HepG2 (cell line): ENCODE measurements at regions not wholly inside any gene's neighbourhood (a gene's known extent, or its start where the extent isn't known, plus 50 kb on each side); places are given as distances from the start of the nearest gene placed in this dataset.

Experiments used
- ATAC-seq: fragments of 200-7000 bp; cut with Tn5 transposase; 3 replicates; pipeline ENCODE4 v1.9.1; 2020; ENCODE audit warnings: mild to moderate bottlenecking, moderate library complexity
- BruUV-seq: library from RNA; stranded (reverse); fragments of 400-500 nt; replicated peaks from 2 replicates; lab custom pipeline; 2021; lab: Mats Ljungman, UMichigan
- CTCF ChIA-PET: fragments of 300-600 bp; formaldehyde crosslinking; extraction: SDS; loops from one replicate; lab custom pipeline; 2021; ENCODE audit warnings: low total read pairs, inconsistent platforms, low intra/inter-chr PET ratio; lab: Yijun Ruan, JAX
- POLR2A ChIA-PET: fragments of 350-600 bp; sonication (Branson Sonifier 250); formaldehyde crosslinking; loops from one replicate; lab custom pipeline; 2020; ENCODE audit warnings: antibody characterized with exemption, inconsistent platforms; lab: Yijun Ruan, JAX
- DNase-seq: peaks from one replicate; pipeline ENCODE4 v3.0.0-alpha.2; 2015; ENCODE audit warnings: low spot score
- FAIRE-seq: peaks from 3 replicates; lab custom pipeline; 2011; peaks lifted over from hg19 to GRCh38; lab: Jason Lieb, UNC
- H2AFZ ChIP-seq: one replicate; pipeline ENCODE4 v1.6.1; 2011; ENCODE audit warnings: low read length, inconsistent platforms
- H3K27ac ChIP-seq: fragments of 300-600 bp; 3 replicates; pipeline ENCODE4 v1.8.0; 2011; ENCODE audit warnings: mixed run types, mild to moderate bottlenecking, mixed read lengths, low read length, inconsistent platforms; ENCODE audit not compliant: insufficient read depth; ENCODE audit errors: extremely low read length
- H3K27me3 ChIP-seq, 2 experiments: fragments of 200-600 bp in 1 of 2; 2 replicates in 1 of 2; 3 replicates in 1 of 2; pipeline versions ENCODE4 v1.6.0 to v1.8.0; 2011; ENCODE audit warnings: low read length in 2 of 2, mild to moderate bottlenecking in 2 of 2, moderate library complexity in 2 of 2, inconsistent platforms in 1 of 2; ENCODE audit not compliant: insufficient read depth in 2 of 2, control insufficient read depth in 1 of 2
- H3K36me3 ChIP-seq, 2 experiments: fragments of 200-600 bp in 1 of 2; replicated peaks in 1 of 2; 2 replicates in 1 of 2; 3 replicates in 1 of 2; pipeline versions ENCODE4 v1.5.1 to v1.8.0; 2011; ENCODE audit warnings: low read length in 2 of 2, inconsistent platforms in 1 of 2; ENCODE audit not compliant: insufficient read depth in 2 of 2, control insufficient read depth in 1 of 2
- H3K4me1 ChIP-seq: 2 replicates; pipeline ENCODE4 v1.5.1; 2012; ENCODE audit warnings: low read length, inconsistent platforms; ENCODE audit not compliant: insufficient read depth
- H3K4me2 ChIP-seq: 2 replicates; pipeline ENCODE4 v1.6.0; 2011; ENCODE audit warnings: low read depth, low read length, inconsistent platforms
- H3K4me3 ChIP-seq, 3 experiments: fragments of 200-600 bp in 1 of 3; sonication (generic), shearing (Covaris generic) in 1 of 3; replicated peaks in 1 of 3; 2 replicates each; pipeline ENCODE4 v1.5.1; 2011 to 2016; ENCODE audit warnings: low read length in 3 of 3, inconsistent platforms in 2 of 3, low read depth in 2 of 3, mild to moderate bottlenecking in 2 of 3, control low read depth in 1 of 3, mixed read lengths in 1 of 3; ENCODE audit not compliant: insufficient read depth in 1 of 3
- H3K79me2 ChIP-seq: one replicate; pipeline ENCODE4 v1.6.1; 2011; ENCODE audit warnings: low read length, inconsistent platforms; ENCODE audit not compliant: insufficient read depth
- H3K9ac ChIP-seq: 2 replicates; pipeline ENCODE4 v1.6.0; 2011; ENCODE audit warnings: mild to moderate bottlenecking, low read depth, low read length, inconsistent platforms; ENCODE audit not compliant: insufficient read depth
- H3K9me3 ChIP-seq: 2 replicates; pipeline ENCODE4 v1.5.1; 2012; ENCODE audit warnings: mild to moderate bottlenecking, low read length
- H4K20me1 ChIP-seq: 2 replicates; pipeline ENCODE4 v1.6.0; 2011; ENCODE audit warnings: inconsistent platforms, mild to moderate bottlenecking, low read length, moderate library complexity; ENCODE audit not compliant: insufficient read depth
- CREB1 ChIP-seq, 2 experiments: fragments of 450-650 bp in 1 of 2; IDR thresholded peaks; 2 replicates each; pipeline ENCODE4 v1.6.1; 2016 to 2017; ENCODE audit warnings: control low read depth in 1 of 2, mild to moderate bottlenecking in 1 of 2, missing compliant biosample characterization in 1 of 2, missing genetic modification characterization in 1 of 2
- EHMT2 ChIP-seq: fragments of 200-600 bp; sonication (generic); IDR thresholded peaks from 2 replicates; pipeline ENCODE4 v1.7.0; 2017; ENCODE audit warnings: antibody characterized with exemption, low read depth, low read length, borderline replicate concordance
- PAX8 ChIP-seq: sonication (generic); formaldehyde crosslinking; IDR thresholded peaks from 2 replicates; pipeline ENCODE4 v1.8.0; 2022; ENCODE audit warnings: mild to moderate bottlenecking, missing genetic modification reagents, borderline replicate concordance
- POLR2A ChIP-seq, 2 experiments: IDR thresholded peaks; 2 replicates each; pipeline ENCODE4 v1.6.1; 2011; ENCODE audit warnings: low read depth in 2 of 2, low read length in 2 of 2, mild to moderate bottlenecking in 1 of 2, moderate library complexity in 1 of 2; ENCODE audit not compliant: insufficient read depth in 1 of 2
- ZFP91 ChIP-seq: sonication (generic); formaldehyde crosslinking; IDR thresholded peaks from 2 replicates; pipeline ENCODE4 v1.9.0; 2022; ENCODE audit warnings: missing genetic modification reagents, mild to moderate bottlenecking, borderline replicate concordance
- ZNF687 ChIP-seq: sonication (generic); formaldehyde crosslinking; IDR thresholded peaks from 2 replicates; pipeline ENCODE4 v1.5.1; 2020; ENCODE audit warnings: mild to moderate bottlenecking, missing genetic modification reagents, moderate library complexity
- whole genome bisulfite sequencing: methylation state at CpG from one replicate; pipeline ENCODE4 v1.1.6; 2017; ENCODE audit warnings: low lambda C conversion rate; 5-methylcytosine and 5-hydroxymethylcytosine counted together
- in situ Hi-C: cut with HindIII; loops from 2 replicates; pipeline ENCODE4 v1.10.0; 2017; ENCODE audit warnings: low pct_unique_long_range_greater_than_20kb; ENCODE audit not compliant: extremely low pct_ligation_motif_present
- intact Hi-C: fragments of 100-400 bp; cut with micrococcal nuclease; formaldehyde crosslinking; loops from one replicate; pipeline ENCODE4 v1.10.0; 2022; ENCODE audit not compliant: unreplicated experiment

GRCh38 chr10:26355241-26355640, 82.9 kb upstream of the APBB1IP start:
- intact Hi-C loops (loop anchor here (5.0 kb wide), 1 partner anchor 187 kb away; no protein-coding TSS in a partner anchor), in situ Hi-C loops (no loop called here)
- Histone ChIP-seq H3K27me3 (no peaks in the 10 kb centered on the region), H3K27ac (no peak overlapping the region), H3K36me3 (no peaks in the 10 kb centered on the region), H3K9me3 (no peaks in the 10 kb centered on the region), H3K4me3 (no peak overlapping the region), H4K20me1 (no peaks in the 10 kb centered on the region), H2AFZ (no peak overlapping the region), H3K4me1 (no peaks in the 10 kb centered on the region), H3K4me2 (no peak overlapping the region), H3K9ac (no peak overlapping the region), H3K79me2 (no peaks in the 10 kb centered on the region)
- ATAC-seq: no peak
- no peak for FAIRE-seq
- ChIA-PET POLR2A (no interaction called here), CTCF (no interaction called here)
- no peak for DNase-seq
- 9% methylated on average over 6 of the region's 6 CpGs for WGBS
- TF ChIP-seq PAX8 (CRISPR knock-in tag) (no peak), CREB1 (IDR thresholded peaks at IDR 0.05) (peak; percentile 27; the same call in 1 of the 2 replicates), CREB1 (CRISPR knock-in tag; IDR thresholded peaks at IDR 0.05) (no peak), POLR2A (IDR thresholded peaks at IDR 0.05; ENCODE audit: insufficient read depth in 1 of 2, low read depth in 2 of 2, low read length in 2 of 2) (no peak), ZNF687 (CRISPR knock-in tag) (no peak)
- no TSS peak for BruUV-seq

GRCh38 chr10:26357203-26357602, 80.9 kb upstream of the APBB1IP start:
- no peak overlapping the region for H3K27ac ChIP-seq
- WGBS: 0% methylated on average over 1 of the region's 1 CpG
- no TSS peak for BruUV-seq
- no peak overlapping the region for H2AFZ ChIP-seq
- intact Hi-C loops: loop anchor here (5.0 kb wide), 1 partner anchor 185 kb away; no protein-coding TSS in a partner anchor
- H3K9ac ChIP-seq: no peak overlapping the region
- no peaks in the 10 kb centered on the region for H4K20me1 ChIP-seq
- H3K36me3 ChIP-seq: no peaks in the 10 kb centered on the region
- H3K9me3 ChIP-seq: no peaks in the 10 kb centered on the region
- ATAC-seq (no peak), FAIRE-seq (no peak), DNase-seq (no peak)
- POLR2A ChIA-PET: no interaction called here
- H3K4me1 ChIP-seq: no peaks in the 10 kb centered on the region
- no peaks in the 10 kb centered on the region for H3K27me3 ChIP-seq
- H3K79me2 ChIP-seq: no peaks in the 10 kb centered on the region
- in situ Hi-C loops: no loop called here
- CTCF ChIA-PET: no interaction called here
- H3K4me3 ChIP-seq: no peak overlapping the region
- H3K4me2 ChIP-seq: no peak overlapping the region
- TF ChIP-seq EHMT2 (no peak), ZFP91 (CRISPR knock-in tag) (no peak)
